GM23338 (cell line): ENCODE measurements at regions not wholly inside any gene's neighbourhood (a gene's known extent, or its start where the extent isn't known, plus 50 kb on each side); places are given as distances from the start of the nearest gene placed in this dataset.

Experiments used
- ATAC-seq: fragments of 200-7000 bp; cut with Tn5 transposase; 3 replicates; pipeline ENCODE4 v1.9.1; 2020
- DNase-seq: peaks from one replicate; pipeline ENCODE4 v3.0.0-alpha.2; 2015; ENCODE audit warnings: low spot score
- H2AFZ ChIP-seq: fragments of 200-600 bp; sonication (generic); 2 replicates; pipeline ENCODE4 v1.8.0; 2016; ENCODE audit warnings: antibody characterized with exemption, mild to moderate bottlenecking, moderate library complexity
- H3F3A ChIP-seq: fragments of 200-600 bp; sonication (generic); replicated peaks from 2 replicates; pipeline ENCODE4 v1.8.0; 2017; ENCODE audit warnings: antibody characterized with exemption, mixed run types, low read depth
- H3K27ac ChIP-seq: fragments of 200-600 bp; sonication (generic); 2 replicates; pipeline ENCODE4 v1.6.1; 2016; ENCODE audit warnings: low read depth
- H3K27me3 ChIP-seq: fragments of 200-600 bp; sonication (generic); 2 replicates; pipeline ENCODE4 v1.8.0; 2016; ENCODE audit warnings: mild to moderate bottlenecking, mixed run types, moderate library complexity; ENCODE audit not compliant: insufficient read depth
- H3K36me3 ChIP-seq: fragments of 200-600 bp; sonication (generic); 2 replicates; pipeline ENCODE4 v1.8.0; 2016; ENCODE audit warnings: mild to moderate bottlenecking; ENCODE audit not compliant: insufficient read depth
- H3K4me1 ChIP-seq: fragments of 200-600 bp; sonication (generic); 2 replicates; pipeline ENCODE4 v1.8.0; 2016; ENCODE audit warnings: mild to moderate bottlenecking, moderate library complexity; ENCODE audit not compliant: insufficient read depth
- H3K4me2 ChIP-seq: fragments of 200-600 bp; sonication (generic); 2 replicates; pipeline ENCODE4 v1.7.1; 2017; ENCODE audit warnings: mixed run types
- H3K4me3 ChIP-seq: fragments of 200-600 bp; sonication (generic); 2 replicates; pipeline ENCODE4 v1.6.1; 2016; ENCODE audit warnings: mixed run types
- H3K79me2 ChIP-seq: fragments of 200-600 bp; sonication (generic); replicated peaks from 2 replicates; pipeline ENCODE4 v1.8.0; 2017; ENCODE audit warnings: mild to moderate bottlenecking; ENCODE audit not compliant: insufficient read depth
- H3K9me2 ChIP-seq: fragments of 200-600 bp; sonication (generic); 2 replicates; pipeline ENCODE4 v1.8.0; 2017; ENCODE audit not compliant: insufficient read depth
- H4K20me1 ChIP-seq: fragments of 200-600 bp; sonication (generic); replicated peaks from 2 replicates; pipeline ENCODE4 v1.8.0; 2017; ENCODE audit warnings: mild to moderate bottlenecking; ENCODE audit not compliant: insufficient read depth
- H3K27ac Mint-ChIP-seq: 2 replicates; pipeline ENCODE4 v1.8.0; 2020; ENCODE audit warnings: inconsistent platforms, mild to moderate bottlenecking, moderate library complexity, mixed read lengths
- H3K27me3 Mint-ChIP-seq: 3 replicates; pipeline ENCODE4 v1.8.0; 2022; ENCODE audit warnings: low read depth, mild to moderate bottlenecking, moderate library complexity, mixed read lengths, inconsistent platforms; ENCODE audit not compliant: insufficient read depth, poor library complexity
- H3K36me3 Mint-ChIP-seq: 3 replicates; pipeline ENCODE4 v1.8.0; 2021; ENCODE audit warnings: low read depth, mild to moderate bottlenecking, inconsistent platforms, moderate library complexity, mixed read lengths
- H3K4me1 Mint-ChIP-seq: 3 replicates; pipeline ENCODE4 v1.8.0; 2020; ENCODE audit warnings: mild to moderate bottlenecking, inconsistent platforms, mixed read lengths
- H3K4me3 Mint-ChIP-seq: 3 replicates; pipeline ENCODE4 v1.8.0; 2021; ENCODE audit warnings: moderate library complexity, mild to moderate bottlenecking, inconsistent platforms, mixed read lengths
- H3K9me3 Mint-ChIP-seq: 3 replicates; pipeline ENCODE4 v1.8.0; 2020; ENCODE audit warnings: moderate library complexity, mild to moderate bottlenecking, inconsistent platforms, mixed read lengths
- CREB1 ChIP-seq: fragments of 250-450 bp; sonication (Bioruptor Pico); IDR thresholded peaks from 2 replicates; pipeline ENCODE4 v1.5.0; 2020; ENCODE audit warnings: low read depth, mild to moderate bottlenecking, moderate library complexity
- CTCF ChIP-seq, 2 experiments: fragments of 200-600 bp in 1 of 2; sonication (generic) in 1 of 2; conservative IDR thresholded peaks; 2 replicates each; pipeline versions ENCODE4 v1.5.1 to v1.6.1; 2016 to 2017; ENCODE audit warnings: antibody characterized with exemption in 2 of 2, low read depth in 2 of 2, mild to moderate bottlenecking in 2 of 2, moderate library complexity in 1 of 2
- ETS1 ChIP-seq: IDR thresholded peaks from 2 replicates; pipeline ENCODE4 v1.6.1; 2016; ENCODE audit warnings: antibody characterized with exemption
- EZH2 ChIP-seq: fragments of 200-600 bp; sonication (generic); IDR thresholded peaks from one replicate; pipeline ENCODE4 v1.8.0; 2017; ENCODE audit warnings: antibody characterized with exemption, mild to moderate bottlenecking, low read depth; ENCODE audit not compliant: unreplicated experiment
- EZH2phosphoT487 ChIP-seq: fragments of 200-600 bp; sonication (generic); IDR thresholded peaks from one replicate; pipeline ENCODE4 v1.8.1; 2018; ENCODE audit warnings: antibody characterized with exemption; ENCODE audit not compliant: unreplicated experiment
- JUNB ChIP-seq: IDR thresholded peaks from one replicate; pipeline ENCODE4 v1.6.1; 2016; ENCODE audit warnings: antibody characterized with exemption; ENCODE audit not compliant: unreplicated experiment
- NANOG ChIP-seq: IDR thresholded peaks from 2 replicates; pipeline ENCODE4 v1.6.1; 2016; ENCODE audit warnings: antibody characterized with exemption, borderline replicate concordance
- POLR2AphosphoS5 ChIP-seq: IDR thresholded peaks from 2 replicates; pipeline ENCODE4 v1.6.1; 2016; ENCODE audit warnings: antibody characterized with exemption, low read depth
- REST ChIP-seq: IDR thresholded peaks from one replicate; pipeline ENCODE4 v1.6.1; 2018; ENCODE audit warnings: antibody characterized with exemption; ENCODE audit not compliant: unreplicated experiment
- STAT1 ChIP-seq: IDR thresholded peaks from one replicate; pipeline ENCODE4 v1.6.1; 2016; ENCODE audit warnings: antibody characterized with exemption; ENCODE audit not compliant: unreplicated experiment
- ZNF114 ChIP-seq: fragments of 250-450 bp; sonication (Bioruptor Pico); IDR thresholded peaks from 2 replicates; pipeline ENCODE4 v1.5.0; 2020; ENCODE audit warnings: mild to moderate bottlenecking, moderate library complexity
- ZNF331 ChIP-seq: fragments of 250-450 bp; sonication (Bioruptor Pico); IDR thresholded peaks from 2 replicates; pipeline ENCODE4 v1.5.0; 2020; ENCODE audit warnings: low read depth, mild to moderate bottlenecking, moderate library complexity
- ZNF462 ChIP-seq: fragments of 250-450 bp; sonication (Bioruptor Pico); IDR thresholded peaks from 2 replicates; pipeline ENCODE4 v1.5.0; 2020; ENCODE audit warnings: mild to moderate bottlenecking, moderate library complexity

- no peaks in the 10 kb centered on the region for H3K36me3 ChIP-seq
- no peaks in the 10 kb centered on the region; the same call in 1 of the 2 replicates for H4K20me1 ChIP-seq
- H3K4me1 ChIP-seq: no peaks in the 10 kb centered on the region; the same call in 1 of the 2 replicates
- DNase-seq (no peak), ATAC-seq (no peak)
- Mint-ChIP-seq H3K27me3 (peaks cover 2% of the 10 kb centered on the region), H3K4me3 (no peak overlapping the region), H3K4me1 (peaks cover 9% of the 10 kb centered on the region), H3K36me3 (no peaks in the 10 kb centered on the region), H3K27ac (no peak overlapping the region), H3K9me3 (no peaks in the 10 kb centered on the region)
- 0 out of 2 replicates have a peak overlapping the region, but pooled peaks have one; percentile 20 for H2AFZ ChIP-seq
- no peaks in the 10 kb centered on the region for H3K27me3 ChIP-seq
- H3K4me3 ChIP-seq: no peak overlapping the region
- TF ChIP-seq JUNB (no peak), EZH2phosphoT487 (no peak), REST (no peak), ETS1 (no peak), ZNF331 (CRISPR knock-in tag) (no peak), NANOG (no peak), STAT1 (no peak), CTCF (conservative IDR thresholded peaks at IDR 0.05; ENCODE audit: low read depth in 2 of 2) (no peak), EZH2 (no peak), POLR2AphosphoS5 (no peak), ZNF462 (CRISPR knock-in tag) (no peak), ZNF114 (no peak), CREB1 (CRISPR knock-in tag) (no peak)
- no peaks in the 10 kb centered on the region for H3K79me2 ChIP-seq
- no peak overlapping the region for H3K4me2 ChIP-seq
- H3F3A ChIP-seq: no peaks in the 10 kb centered on the region
- no peaks in the 10 kb centered on the region for H3K9me2 ChIP-seq
- no peak overlapping the region for H3K27ac ChIP-seq
Observed at GRCh38 chr2:137837830-137838229, 126.4 kb upstream of the HNMT start.
